Bone marrow (tissue), 2 donors: ENCODE measurements at regions not wholly inside any gene's neighbourhood (a gene's known extent, or its start where the extent isn't known, plus 50 kb on each side); places are given as distances from the start of the nearest gene placed in this dataset.

ENCODE experiments used
- DNase-seq, 2 donors: peaks; one replicate each; lab custom pipeline; 2025; lab: John Stamatoyannopoulos, UW

DNA sequence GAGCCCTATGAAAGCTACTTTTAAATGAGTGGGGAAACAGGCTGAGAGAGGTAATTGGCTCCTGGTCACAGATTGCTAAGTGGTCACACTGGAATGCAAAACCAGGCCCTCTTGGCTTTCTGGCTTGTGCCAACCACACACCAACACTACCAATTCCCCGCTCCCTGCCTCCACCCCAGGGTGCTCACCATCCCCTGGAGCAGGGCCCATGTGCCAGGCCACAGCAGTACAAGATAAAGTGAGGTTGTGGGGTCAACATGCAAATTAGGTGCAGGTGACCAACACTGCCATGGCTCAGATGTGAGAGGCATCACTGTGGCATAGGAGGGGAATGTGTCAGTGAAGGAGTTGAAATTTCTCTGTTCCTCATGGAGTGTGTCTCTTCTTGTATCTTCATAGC, 312.5 kb downstream of the MYCN start:
- DNase-seq = no peak

DNA sequence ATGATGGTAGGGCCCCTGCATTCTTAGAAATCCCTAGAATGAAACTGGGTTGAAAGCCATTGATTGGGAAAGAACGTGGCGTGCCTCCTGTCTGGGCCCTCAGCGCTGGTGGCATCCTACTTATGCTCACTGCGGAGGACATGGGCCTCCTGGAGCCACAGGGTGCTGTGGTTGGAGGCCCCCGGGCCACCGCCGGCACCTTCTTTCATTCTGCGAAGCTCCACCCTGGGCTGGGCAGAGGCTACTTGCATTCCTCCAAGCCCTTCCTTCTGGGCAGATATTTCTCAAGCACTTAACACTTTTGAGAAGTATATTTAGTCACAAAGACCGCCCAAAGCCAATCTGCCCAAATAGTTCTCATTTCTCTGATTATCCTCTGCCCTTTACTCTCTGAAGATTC, 311.9 kb downstream of the MYCN start:
- DNase-seq = no peak

DNA sequence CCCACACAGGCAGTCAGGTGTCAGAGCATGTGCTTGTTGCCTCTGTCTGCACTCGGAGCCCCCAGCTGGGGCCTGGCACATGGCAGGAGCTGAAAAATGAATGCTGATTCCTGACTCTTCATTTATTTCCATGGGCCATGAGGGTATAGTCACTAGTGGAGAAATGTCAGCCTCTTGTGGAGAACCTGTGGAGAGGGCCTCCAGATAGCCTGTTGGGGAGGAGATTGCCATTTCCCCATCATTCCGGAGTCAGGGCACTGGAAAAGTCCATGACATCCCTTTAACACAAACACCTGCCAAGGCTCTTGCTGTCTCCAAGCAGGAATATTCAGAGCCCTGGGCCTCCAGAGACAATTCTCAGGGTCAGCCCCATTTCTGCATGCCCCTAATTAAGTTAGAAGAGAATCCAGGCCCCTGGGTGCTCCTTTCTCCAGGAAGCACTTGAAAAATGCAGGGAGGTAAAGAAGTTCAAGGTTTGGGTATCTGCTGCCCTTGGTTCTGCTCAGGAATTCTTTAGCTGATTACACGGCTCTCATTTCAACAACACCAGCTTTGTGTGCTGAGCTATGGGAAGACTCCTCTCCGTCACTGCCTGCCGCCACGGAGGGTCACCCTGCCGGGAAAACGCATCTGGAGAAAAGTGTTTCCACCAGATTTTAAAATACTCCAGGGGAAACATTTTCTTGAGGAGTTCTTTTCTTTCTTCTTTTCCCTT, 311.3 kb downstream of the MYCN start:
- no peak for DNase-seq

DNA sequence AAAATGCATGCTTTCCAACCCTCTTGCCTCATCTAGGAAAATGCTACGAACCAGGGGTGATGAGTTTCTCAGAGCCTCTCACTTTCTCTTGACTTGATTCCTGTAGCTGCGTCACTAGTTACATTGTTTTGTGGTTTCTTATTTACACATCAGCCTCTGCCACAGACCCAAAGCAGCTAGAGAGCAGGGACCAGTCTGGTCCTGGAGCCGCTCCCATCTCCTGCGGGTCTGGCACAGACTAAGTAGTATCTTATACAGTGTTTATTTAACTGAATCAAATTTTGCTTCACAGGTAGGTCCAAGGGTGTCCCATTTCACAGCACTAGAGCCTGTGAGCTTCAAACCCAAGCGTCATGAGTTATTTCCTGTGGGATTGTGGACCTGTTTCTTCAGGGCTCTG, 310.5 kb downstream of the MYCN start:
- DNase-seq = no peak

DNA sequence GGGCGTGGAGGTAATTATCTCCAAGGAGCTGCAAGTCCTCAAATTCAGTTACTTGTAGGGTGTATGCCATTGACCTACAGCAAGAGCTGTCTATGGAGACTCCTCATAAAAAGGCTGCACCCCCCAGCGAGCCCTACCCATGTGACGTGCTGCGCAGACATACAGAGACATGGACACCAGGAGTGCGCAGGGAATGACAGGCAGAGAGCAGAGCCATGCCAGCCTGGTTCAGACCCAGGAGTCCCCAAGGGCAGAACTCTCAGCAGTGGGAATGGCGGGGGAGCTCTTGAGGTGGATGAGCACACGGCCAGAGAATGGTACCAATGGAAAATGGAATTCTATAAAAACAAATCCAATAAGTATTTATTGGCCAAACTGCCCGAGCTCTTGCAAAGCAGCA, 310.1 kb downstream of the MYCN start:
- no peak for DNase-seq

DNA sequence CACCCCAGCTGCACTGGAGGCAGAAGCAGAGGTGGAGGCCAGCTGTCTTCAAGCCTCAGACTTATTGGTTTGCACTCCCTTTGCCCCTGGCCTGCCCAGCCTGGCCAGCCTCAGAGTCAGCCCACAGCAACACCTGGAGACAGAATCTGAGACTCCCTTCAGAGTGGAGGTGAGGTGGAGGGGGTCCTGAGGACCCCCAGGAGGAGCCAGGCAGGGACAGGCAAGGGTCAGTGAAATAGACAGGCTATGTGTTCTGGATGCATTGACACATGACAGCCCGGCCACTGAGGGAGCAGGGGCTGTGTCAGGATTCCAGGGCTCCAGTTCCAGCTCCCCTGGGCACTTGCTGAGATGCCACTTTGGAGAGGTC, 309.7 kb downstream of the MYCN start:
- DNase-seq = no peak

DNA sequence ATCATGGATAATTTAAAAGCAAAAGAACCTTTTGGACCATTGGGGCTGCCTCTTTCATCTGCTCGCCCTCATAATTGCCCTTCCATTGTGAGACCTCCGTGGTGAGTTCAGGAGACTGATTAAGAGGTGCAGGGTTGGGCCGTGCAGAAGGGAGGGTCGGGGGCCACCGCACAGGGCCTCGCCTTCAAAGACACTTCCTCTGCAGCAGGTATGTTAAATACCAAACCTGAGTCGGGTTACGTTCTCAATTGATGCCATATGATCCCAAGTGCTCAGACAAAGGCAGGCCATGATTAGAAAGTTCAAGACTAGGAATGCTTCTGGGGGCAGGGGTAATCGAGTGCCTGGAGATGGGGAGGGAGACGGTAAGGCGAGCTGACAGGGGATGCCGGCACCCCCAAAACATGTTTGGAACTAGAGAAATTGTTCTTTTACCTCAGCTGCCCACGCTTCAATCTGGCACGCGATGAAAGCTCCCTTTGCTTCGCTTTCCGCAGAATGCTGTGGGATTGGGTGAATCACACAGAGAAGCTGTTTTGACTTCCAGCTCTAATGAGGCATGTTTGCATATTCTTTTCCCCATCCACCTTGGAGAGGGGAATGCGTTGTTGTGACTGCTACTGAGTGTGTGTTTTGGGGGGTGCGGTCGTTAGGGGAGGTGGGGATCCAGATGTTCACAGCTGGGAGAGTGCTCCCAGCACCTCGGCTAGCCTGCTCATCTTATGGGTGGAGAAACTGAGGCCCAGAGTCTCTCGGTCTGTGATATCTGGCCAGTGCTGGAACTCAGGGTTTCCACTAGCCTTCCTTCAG, 309.1 kb downstream of the MYCN start:
- no peak for DNase-seq

DNA sequence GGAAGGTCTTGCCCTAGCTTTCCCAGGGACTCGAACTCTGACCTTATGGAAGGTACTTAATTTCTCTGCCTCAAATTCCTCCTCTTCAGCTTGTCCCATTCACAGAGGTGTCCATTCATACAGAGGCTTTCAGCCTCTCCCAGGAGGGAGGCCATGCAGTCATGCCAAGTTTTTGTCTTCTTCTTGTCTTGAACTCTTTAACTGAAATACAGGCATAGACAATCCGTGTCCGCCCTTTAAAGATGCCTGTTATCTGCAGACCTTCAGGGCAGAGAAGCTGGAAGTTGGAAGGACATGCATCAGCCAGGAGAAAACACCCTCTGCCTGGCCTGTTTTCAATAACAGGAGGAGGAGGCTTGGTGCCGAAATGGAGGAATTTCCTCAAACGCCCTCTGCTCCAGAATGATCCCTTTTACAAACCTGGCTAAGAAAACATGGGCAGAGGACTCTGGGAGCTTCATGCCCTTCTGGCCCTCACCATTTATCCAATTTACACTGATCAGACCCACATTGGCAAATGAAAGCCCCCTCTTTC, 308.3 kb downstream of the MYCN start:
- no peak for DNase-seq

DNA sequence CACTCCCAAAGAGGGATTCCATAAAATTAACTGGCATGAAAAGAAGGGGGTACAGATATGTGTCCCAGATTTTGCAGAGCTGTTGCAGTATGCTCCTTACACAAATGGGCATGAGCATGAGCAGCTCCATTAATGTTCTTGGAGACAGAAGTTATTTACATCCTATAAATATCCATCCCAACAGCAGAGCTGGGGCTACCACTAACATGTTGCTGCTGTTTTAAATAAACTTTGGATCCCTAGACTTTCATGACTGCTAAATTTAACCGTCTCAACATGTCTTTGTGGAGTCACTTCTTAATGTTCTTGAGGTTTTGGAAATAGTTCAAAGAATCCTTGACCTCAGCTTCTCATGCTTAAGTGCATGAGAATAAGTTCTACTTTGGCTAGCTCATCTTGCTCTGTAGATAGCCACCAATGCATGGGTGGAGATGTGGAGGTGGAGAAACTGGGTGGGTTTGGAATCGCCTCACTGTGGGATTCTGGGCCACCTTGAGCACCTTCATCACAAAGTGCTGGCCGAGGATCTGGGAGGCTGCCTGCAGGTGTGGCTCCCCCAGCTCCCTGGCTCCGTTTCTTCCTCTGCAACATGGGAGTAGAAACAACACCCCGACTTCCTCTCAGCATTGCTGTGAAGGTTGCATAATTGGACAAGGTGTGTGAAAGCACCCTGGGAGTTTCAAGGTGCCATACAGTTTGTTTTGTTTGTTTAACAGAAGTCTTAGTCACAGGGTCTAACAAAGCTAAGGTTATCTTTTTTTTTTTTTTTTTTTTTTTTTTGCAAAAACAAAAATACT, 307.2 kb downstream of the MYCN start:
- no peak for DNase-seq

DNA sequence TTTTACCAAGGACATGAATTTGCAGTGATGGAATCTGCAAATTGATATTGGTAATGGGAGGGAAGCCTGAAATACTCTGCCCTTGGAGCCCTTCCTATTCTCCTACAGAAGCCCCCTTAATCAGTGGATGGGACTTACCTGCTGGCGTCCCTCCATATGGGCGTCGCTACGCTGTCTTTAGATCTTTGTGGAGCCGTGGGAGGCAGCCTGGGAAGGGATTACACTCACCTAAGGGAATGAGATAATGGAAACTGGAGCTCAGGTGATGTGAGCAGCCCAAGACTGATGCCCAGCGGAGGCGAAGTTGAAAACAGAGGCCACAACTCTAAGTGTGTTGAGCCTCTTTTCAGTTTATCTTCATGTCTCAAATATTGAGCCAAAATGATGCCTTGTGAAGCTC, 306.6 kb downstream of the MYCN start:
- DNase-seq = no peak

DNA sequence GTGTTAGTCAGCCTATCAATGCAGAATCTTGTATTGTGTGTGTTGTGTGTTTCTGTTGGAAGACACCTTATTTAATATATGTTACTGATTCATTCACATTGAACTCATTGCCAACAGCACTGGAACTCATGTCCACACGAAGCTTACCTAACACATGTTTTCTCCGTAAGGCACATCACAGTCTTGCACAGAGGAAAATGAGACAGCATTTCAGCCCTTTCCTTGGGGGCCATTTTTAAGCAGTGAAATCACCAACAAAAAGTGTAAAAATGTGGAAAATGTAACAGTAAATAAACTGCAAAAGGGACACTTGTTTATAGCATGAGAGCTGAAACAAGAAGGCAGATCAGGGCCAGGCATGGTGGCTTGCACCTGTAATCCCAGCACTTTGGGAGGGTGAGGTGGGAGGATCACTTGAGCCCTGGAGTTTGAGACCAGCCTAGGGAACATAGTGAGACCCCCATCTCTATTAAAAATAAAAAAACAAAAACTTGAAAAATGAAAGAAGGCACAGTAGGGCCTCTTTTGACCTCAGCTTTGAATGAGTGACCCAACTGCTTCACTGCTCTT, 306.0 kb downstream of the MYCN start:
- DNase-seq = no peak

DNA sequence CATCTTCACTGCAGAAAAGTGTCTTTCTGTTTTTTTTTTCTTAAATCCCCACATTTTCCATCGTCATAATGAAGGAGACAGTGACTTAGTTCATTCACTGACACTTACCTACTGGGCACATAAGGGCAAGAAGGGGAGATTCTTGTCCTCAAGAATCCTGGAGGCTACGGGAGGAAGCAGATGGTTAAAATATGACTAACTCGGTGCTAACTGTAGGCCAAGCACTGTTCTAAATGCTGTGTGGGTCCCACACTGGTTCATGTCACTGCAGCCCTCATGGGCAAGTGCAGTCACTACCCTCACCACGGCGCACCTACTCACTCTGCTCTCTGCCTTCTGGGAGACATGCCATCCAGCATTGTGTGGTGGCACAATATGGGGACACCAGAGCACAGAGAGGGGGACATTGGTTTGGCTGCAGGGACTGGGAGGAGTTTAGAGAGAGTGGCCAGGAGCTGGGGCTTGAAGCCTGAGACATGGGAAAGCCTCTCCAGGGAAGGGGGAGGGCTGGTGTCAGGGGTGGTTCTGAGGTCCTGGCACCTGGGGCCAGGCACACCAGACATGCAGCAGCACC, 305.2 kb downstream of the MYCN start:
- no peak for DNase-seq

DNA sequence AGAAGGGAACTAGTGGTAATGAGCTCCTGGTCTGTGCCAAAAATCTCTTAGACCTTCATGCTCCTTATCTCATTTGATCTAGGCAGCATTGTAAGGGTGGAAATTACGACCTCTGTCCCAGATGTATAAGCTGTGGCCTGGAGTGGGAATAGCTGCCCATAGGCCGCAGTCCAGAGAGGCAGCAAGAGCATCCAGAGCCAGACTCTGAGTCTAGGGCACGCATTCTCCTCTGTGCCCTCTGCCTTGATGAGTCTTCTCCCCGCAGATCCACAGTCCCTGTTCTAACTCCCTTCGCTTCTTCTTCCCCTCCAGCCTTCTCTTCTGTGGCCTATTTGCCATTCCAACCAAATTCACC, 304.6 kb downstream of the MYCN start:
- no peak for DNase-seq

DNA sequence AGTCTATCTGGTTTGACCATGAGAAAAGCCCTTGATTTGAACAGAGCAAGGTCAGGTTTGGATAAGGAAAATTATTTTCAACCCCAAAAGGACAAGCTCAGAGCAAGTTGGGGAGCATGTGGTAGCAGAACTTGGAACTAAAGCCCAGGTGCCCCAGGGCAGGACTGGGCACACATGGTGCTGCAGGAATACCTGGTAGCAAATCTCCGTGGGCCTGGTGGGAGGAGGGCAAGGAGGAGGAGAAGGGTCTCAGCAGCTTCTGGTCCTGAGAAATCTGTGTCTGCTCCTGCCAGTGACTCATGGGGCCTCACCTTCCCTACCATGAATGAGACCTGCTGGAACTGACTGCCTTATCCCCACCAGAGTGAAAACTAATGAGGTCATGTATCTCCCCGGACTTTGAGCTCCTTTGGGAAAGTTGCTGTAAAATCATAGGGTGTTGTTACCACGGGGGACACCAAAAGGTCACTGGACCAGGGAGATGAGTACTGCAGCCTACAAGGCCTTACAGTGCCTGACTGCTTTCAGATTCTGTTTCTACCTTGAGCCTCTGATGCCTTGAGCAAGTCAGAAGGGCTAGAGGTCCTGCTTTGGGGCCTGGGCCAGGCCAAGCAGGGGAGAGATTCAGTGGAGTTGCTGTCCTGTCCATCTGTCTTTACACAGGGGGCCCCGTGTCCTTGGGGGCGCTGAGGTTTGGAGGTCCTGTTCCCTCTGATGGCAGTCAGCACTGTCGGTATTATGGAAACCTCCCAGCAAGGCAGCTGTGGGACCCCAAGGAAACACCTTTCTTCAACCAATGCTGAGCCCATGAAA, 304.0 kb downstream of the MYCN start:
- DNase-seq = no peak

DNA sequence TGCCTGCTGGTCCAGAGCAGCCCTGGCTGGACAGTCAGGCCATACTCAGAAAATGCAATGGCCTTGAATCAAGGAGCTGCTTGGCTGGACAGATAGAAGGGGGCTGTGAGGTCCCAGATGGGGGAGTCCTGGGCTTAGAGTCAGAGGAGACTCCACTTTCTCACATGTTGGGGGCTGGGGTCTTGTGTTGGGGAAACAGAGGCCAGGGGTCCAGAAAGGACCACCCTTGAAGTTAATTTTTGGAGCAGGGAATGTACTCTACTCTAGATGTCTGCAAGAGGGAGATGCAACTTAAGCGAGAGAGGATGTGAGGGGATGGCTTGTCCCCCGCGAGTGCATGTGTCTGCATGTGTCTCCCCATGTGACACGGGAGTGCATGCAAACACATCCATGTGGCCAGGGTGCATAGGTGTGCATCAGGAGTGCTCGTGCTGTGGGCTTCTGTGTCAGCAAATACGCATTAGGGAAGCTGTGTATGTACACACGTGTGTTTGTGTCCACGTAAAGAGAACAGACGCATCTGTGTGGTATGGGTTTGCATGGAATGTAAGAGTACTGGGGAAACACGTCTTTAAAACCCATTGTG, 303.2 kb downstream of the MYCN start:
- DNase-seq = no peak

DNA sequence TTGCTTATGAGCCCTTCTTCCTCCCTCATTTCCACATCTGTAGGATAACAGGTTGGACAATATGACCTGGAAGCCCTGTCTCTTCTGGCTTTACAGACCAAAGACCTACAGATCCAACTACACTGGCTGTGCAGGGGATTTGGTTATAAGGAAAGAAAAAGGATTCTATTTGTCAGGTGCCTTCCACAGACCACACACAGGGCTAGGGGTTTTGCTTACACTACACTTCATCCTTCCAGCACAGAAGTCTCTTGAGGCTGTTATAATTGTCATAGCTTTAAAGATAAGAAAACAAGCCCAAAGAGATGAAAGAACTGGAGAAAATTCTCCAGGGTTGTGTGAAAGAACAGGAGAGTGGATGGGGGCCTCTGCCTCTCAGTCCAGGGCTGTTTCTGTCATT, 302.6 kb downstream of the MYCN start:
- no peak for DNase-seq

DNA sequence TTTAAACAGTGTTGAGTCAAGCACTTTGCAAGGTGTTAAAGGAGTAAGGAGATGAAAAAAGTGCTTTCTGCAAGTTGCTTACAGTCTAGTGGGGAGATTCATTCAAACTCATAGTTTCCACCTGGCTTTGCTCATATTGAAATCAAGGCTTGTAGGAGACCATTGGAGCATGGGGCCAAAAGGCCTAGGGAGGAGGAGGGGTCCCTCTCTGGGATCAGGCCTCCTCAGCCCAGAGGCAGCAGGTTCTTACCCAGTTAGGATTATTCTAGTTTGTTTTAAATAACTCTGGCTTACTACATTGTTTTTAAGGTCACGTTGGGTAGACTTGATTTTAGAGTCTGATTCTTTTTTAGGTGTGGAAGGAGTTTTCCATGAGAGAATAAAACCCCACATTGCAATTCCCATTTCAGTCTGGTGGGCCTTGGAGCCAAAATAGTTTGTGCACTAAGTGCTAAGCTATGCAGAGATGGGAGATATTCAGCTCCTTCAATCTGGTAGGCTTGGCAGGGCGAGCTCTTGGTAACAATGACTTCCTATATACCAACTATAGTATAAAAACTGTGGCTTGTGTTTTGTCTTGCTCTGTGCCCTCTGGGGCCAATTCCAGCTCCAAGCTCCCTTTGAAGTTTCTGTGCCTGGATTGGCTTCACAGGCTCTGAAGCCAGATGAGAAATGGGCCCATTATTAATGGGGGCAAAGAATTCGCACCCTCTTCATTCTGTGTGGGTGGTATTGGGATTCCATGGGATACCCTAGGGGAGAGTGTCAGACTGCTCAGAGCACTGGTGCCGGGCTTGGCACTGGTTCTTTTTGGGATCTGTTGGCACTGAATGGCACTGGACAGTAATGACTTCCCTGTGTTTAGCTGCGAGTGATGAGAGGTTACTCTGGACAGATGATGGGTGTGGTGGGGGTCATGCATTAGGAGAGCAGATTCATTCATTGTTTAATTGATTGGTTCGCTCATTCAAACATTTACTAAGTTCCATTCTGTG, 301.1 kb downstream of the MYCN start:
- no peak for DNase-seq

DNA sequence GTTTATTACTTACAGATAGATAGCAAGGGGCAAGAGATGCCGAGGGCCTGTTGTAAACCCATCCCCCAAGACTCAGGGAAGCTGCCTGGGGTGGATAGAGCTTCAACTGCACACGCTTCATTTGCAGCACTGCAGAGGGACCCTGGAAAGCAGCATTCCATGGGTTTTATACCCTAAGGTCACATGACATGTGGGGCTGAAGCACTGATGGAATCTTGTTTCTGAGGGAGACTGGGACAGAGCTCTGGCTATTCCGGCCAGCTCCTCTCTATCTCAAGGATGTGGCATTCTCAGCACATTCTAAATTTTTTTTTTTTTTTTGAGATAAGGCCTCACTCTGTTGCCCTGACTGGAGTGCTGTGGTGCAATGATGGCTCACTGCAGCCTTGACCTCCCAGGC, 300.1 kb downstream of the MYCN start:
- no peak for DNase-seq

DNA sequence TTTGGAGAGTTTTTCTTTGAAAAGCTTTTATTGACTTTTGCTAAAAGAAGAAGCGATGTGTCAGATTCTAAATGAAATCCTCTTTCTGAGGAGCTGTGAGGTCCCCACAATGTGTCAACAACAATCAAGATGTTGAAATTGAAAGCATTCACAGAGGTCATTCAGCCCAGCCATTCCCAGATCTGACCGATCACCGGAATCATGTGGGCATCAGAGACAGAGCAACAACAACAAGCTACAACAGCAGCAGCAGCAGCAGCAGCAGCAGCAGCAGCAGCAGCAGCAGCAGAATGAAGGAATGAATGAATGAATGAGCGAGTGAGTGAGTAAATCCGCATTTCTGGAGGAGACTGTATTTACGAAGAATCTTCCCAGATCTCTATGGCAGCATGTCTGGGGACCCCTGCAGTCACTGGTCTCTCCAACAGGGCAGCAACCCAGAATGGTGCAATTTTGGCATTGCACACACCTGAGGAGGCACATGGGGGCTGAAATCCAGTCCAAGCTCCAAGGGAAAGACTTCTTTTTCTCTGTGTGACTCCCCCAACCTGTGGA, 299.0 kb downstream of the MYCN start:
- no peak for DNase-seq
